B cell (primary cell): ENCODE measurements at regions not wholly inside any gene's neighbourhood (a gene's known extent, or its start where the extent isn't known, plus 50 kb on each side); places are given as distances from the start of the nearest gene placed in this dataset.

Source experiments
- ATAC-seq: fragments of 200-7000 bp; cut with Tn5 transposase; one replicate; pipeline ENCODE4 v1.10.0; 2021; ENCODE audit warnings: low read depth, mild to moderate bottlenecking, moderate number of reproducible peaks, moderate library complexity
- CTCF ChIA-PET: fragments of 350-600 bp; sonication (Branson Sonifier 250); formaldehyde crosslinking; loops from one replicate; lab custom pipeline; 2021; ENCODE audit warnings: antibody characterized with exemption, inconsistent platforms; lab: Charles Lee
- POLR2A ChIA-PET: fragments of 350-600 bp; sonication (Branson Sonifier 250); formaldehyde crosslinking; loops from one replicate; lab custom pipeline; 2021; ENCODE audit warnings: antibody characterized with exemption; lab: Charles Lee
- DNase-seq: peaks from one replicate; pipeline ENCODE4 v3.0.0; 2013
- H2AFZ ChIP-seq: 2 replicates; pipeline ENCODE4 v1.6.1; 2012; ENCODE audit warnings: mild to moderate bottlenecking, low read depth, low read length; ENCODE audit not compliant: insufficient read depth, poor library complexity, severe bottlenecking
- H3K27ac ChIP-seq, 2 donors: 1 replicate in 1 of 2; 2 replicates in 1 of 2; pipeline ENCODE4 v1.5.1; 2012 to 2013; ENCODE audit warnings: low read length in 2 of 2, mild to moderate bottlenecking in 2 of 2, moderate library complexity in 1 of 2
- H3K27me3 ChIP-seq, 4 experiments: fragments of 200-600 bp in 1 of 4; sonication (generic) in 1 of 4; replicated peaks in 1 of 4; 1 replicate in 2 of 4; 2 replicates in 2 of 4; pipeline versions ENCODE4 v1.6.1 to v1.7.0; 2013 to 2016; ENCODE audit warnings: low read length in 3 of 4, mild to moderate bottlenecking in 2 of 4, mixed read lengths in 1 of 4, moderate library complexity in 1 of 4; ENCODE audit not compliant: insufficient read depth in 4 of 4, control insufficient read depth in 3 of 4; ENCODE audit errors: control extremely low read depth in 1 of 4
- H3K36me3 ChIP-seq, 2 experiments: replicated peaks in 1 of 2; 1 replicate in 1 of 2; 2 replicates in 1 of 2; pipeline versions ENCODE4 v1.6.1 to v1.7.1; 2013; ENCODE audit warnings: low read length in 1 of 2; ENCODE audit not compliant: insufficient read depth in 2 of 2, control insufficient read depth in 1 of 2; ENCODE audit errors: control extremely low read depth in 1 of 2, extremely low read depth in 1 of 2
- H3K4me1 ChIP-seq, 2 donors: fragments of 200-600 bp in 1 of 2; sonication (generic) in 1 of 2; 1 replicate in 1 of 2; 2 replicates in 1 of 2; pipeline versions ENCODE4 v1.5.1 to v1.6.1; 2013 to 2017; ENCODE audit warnings: low read length in 2 of 2; ENCODE audit not compliant: control insufficient read depth in 2 of 2, insufficient read depth in 2 of 2
- H3K4me2 ChIP-seq: replicated peaks from 2 replicates; pipeline ENCODE3; 2012; ENCODE audit warnings: mild to moderate bottlenecking, low read depth, low read length; ENCODE audit not compliant: poor library complexity, severe bottlenecking
- H3K4me3 ChIP-seq, 5 experiments: fragments of 200-600 bp in 1 of 5; sonication (generic) in 1 of 5; 1 replicate in 3 of 5; 2 replicates in 2 of 5; pipeline versions ENCODE4 v1.5.1 to v1.7.0; 2011 to 2016; ENCODE audit warnings: low read length in 4 of 5, mild to moderate bottlenecking in 4 of 5, low read depth in 2 of 5, control low read depth in 1 of 5, moderate library complexity in 1 of 5; ENCODE audit not compliant: insufficient read depth in 1 of 5; ENCODE audit errors: control extremely low read depth in 1 of 5, extremely low read depth in 1 of 5
- H3K79me2 ChIP-seq: fragments of 200-600 bp; sonication (generic); one replicate; pipeline ENCODE4 v1.6.0; 2016; ENCODE audit warnings: low read length; ENCODE audit not compliant: control insufficient read depth, insufficient read depth
- H3K9ac ChIP-seq: fragments of 200-600 bp; sonication (generic); 2 replicates; pipeline ENCODE4 v1.6.1; 2017; ENCODE audit warnings: mild to moderate bottlenecking, low read length, moderate library complexity
- H3K9me3 ChIP-seq, 3 donors: one replicate each; pipeline versions ENCODE4 v1.6.1 to v1.7.1; 2013; ENCODE audit warnings: low read length in 2 of 3; ENCODE audit not compliant: control insufficient read depth in 2 of 3, insufficient read depth in 1 of 3; ENCODE audit errors: control extremely low read depth in 1 of 3
- H4K20me1 ChIP-seq: 2 replicates; pipeline ENCODE4 v1.6.0; 2012; ENCODE audit warnings: mild to moderate bottlenecking, low read length; ENCODE audit not compliant: insufficient read depth, control insufficient read depth, poor library complexity, severe bottlenecking
- H3K27ac Mint-ChIP-seq: one replicate; pipeline ENCODE4 v1.8.0; 2021; ENCODE audit warnings: mixed read lengths
- H3K27me3 Mint-ChIP-seq: one replicate; pipeline ENCODE4 v1.8.0; 2021; ENCODE audit warnings: mixed read lengths
- H3K4me1 Mint-ChIP-seq: one replicate; pipeline ENCODE4 v1.8.0; 2021; ENCODE audit warnings: mixed read lengths
- H3K4me3 Mint-ChIP-seq: one replicate; pipeline ENCODE4 v1.8.0; 2021; ENCODE audit warnings: mixed read lengths
- H3K9me3 Mint-ChIP-seq: one replicate; pipeline ENCODE4 v1.8.0; 2022; ENCODE audit warnings: mixed read lengths; ENCODE audit not compliant: insufficient read depth
- CTCF ChIP-seq: fragments of 200-600 bp; IDR thresholded peaks from one replicate; pipeline ENCODE4 v1.8.0; 2022; ENCODE audit warnings: antibody characterized with exemption, mild to moderate bottlenecking
- EZH2 ChIP-seq: IDR thresholded peaks from 2 replicates; pipeline ENCODE4 v1.6.1; 2012; ENCODE audit warnings: borderline replicate concordance, low read depth, mild to moderate bottlenecking, moderate library complexity, low read length; ENCODE audit not compliant: insufficient read depth, poor library complexity, severe bottlenecking
- WGBS: methylation state at CpG from one replicate; pipeline ENCODE4 v1.1.5; 2013; ENCODE audit warnings: missing lambda C conversion rate; ENCODE audit not compliant: insufficient coverage; 5-methylcytosine and 5-hydroxymethylcytosine counted together
- intact Hi-C: fragments of 100-400 bp; cut with micrococcal nuclease; formaldehyde crosslinking; loops from one replicate; pipeline ENCODE4 v1.10.0; 2022

- no peak overlapping the region for H3K27ac ChIP-seq
- Mint-ChIP-seq H3K9me3 (peaks cover 2% of the 10 kb centered on the region), H3K4me1 (no peaks in the 10 kb centered on the region), H3K4me3 (no peak overlapping the region), H3K27me3 (no peaks in the 10 kb centered on the region), H3K27ac (no peak overlapping the region)
- no peak overlapping the region for H3K4me2 ChIP-seq
- intact Hi-C loops: no loop called here
- ATAC-seq (no peak), DNase-seq (no peak)
- no peaks in the 10 kb centered on the region for H4K20me1 ChIP-seq
- TF ChIP-seq EZH2 (no peak), CTCF (no peak)
- no peaks in the 10 kb centered on the region for H3K36me3 ChIP-seq
- no peaks in the 10 kb centered on the region for H3K4me1 ChIP-seq
- no peaks in the 10 kb centered on the region for H3K27me3 ChIP-seq
- ChIA-PET CTCF (no interaction called here), POLR2A (no interaction called here)
- no peak overlapping the region for H3K9ac ChIP-seq
- no peaks in the 10 kb centered on the region for H3K79me2 ChIP-seq
- H2AFZ ChIP-seq: no peak overlapping the region
- H3K4me3 ChIP-seq: no peak overlapping the region
- 88% methylated on average over 1 of the region's 2 CpGs for WGBS
- peaks cover 0 to 2% (median 1%) of the 10 kb centered on the region in 3 donors for H3K9me3 ChIP-seq
Measured at GRCh38 chr3:87461443-87461842, 185.1 kb upstream of the POU1F1 start.

- intact Hi-C loops: no loop called here
- CTCF ChIA-PET: no interaction called here
- no peak for TF ChIP-seq CTCF
- TF ChIP-seq EZH2: no peak
- Mint-ChIP-seq H3K27ac (no peak overlapping the region), H3K27me3 (no peaks in the 10 kb centered on the region), H3K9me3 (peaks cover 2% of the 10 kb centered on the region), H3K4me3 (no peak overlapping the region), H3K4me1 (no peaks in the 10 kb centered on the region)
- no peaks in the 10 kb centered on the region for H3K79me2 ChIP-seq
- POLR2A ChIA-PET: no interaction called here
- H3K27ac ChIP-seq: no peak overlapping the region
- no peaks in the 10 kb centered on the region for H4K20me1 ChIP-seq
- DNase-seq (no peak), ATAC-seq (no peak)
- no peak overlapping the region for H3K9ac ChIP-seq
- H3K4me3 ChIP-seq: no peak overlapping the region
- 89% methylated on average over 2 of the region's 3 CpGs for WGBS
- H3K4me1 ChIP-seq: no peaks in the 10 kb centered on the region
- H3K4me2 ChIP-seq: no peak overlapping the region
- H3K27me3 ChIP-seq: no peaks in the 10 kb centered on the region
- H2AFZ ChIP-seq: no peak overlapping the region
- H3K9me3 ChIP-seq: peaks cover 0 to 2% (median 1%) of the 10 kb centered on the region in 3 donors
- H3K36me3 ChIP-seq: no peaks in the 10 kb centered on the region
Measured at GRCh38 chr3:87461036-87461435, 184.7 kb upstream of the POU1F1 start.
